BE2C (cell line): ENCODE measurements at regions not wholly inside any gene's neighbourhood (a gene's known extent, or its start where the extent isn't known, plus 50 kb on each side); places are given as distances from the start of the nearest gene placed in this dataset.

Experiments
- DNase-seq: peaks from one replicate; pipeline ENCODE4 v3.0.0-alpha.2; 2020
- H3K27me3 ChIP-seq: fragments of 250-450 bp; sonication (Bioruptor Pico); 2 replicates; pipeline ENCODE4 v1.5.1; 2020; ENCODE audit warnings: mild to moderate bottlenecking
- H3K36me3 ChIP-seq: fragments of 250-450 bp; sonication (Bioruptor Pico); 2 replicates; pipeline ENCODE4 v1.5.1; 2020; ENCODE audit warnings: mild to moderate bottlenecking
- H3K4me1 ChIP-seq: fragments of 250-450 bp; sonication (Bioruptor Pico); 2 replicates; pipeline ENCODE4 v1.5.1; 2020
- H3K4me3 ChIP-seq: 2 replicates; pipeline ENCODE4 v1.5.1; 2011; ENCODE audit warnings: low read depth, low read length
- H3K9me3 ChIP-seq: fragments of 250-450 bp; sonication (Bioruptor Pico); 2 replicates; pipeline ENCODE4 v1.5.1; 2020
- CTCF ChIP-seq: IDR thresholded peaks from 2 replicates; pipeline ENCODE4 v1.5.1; 2012; ENCODE audit warnings: mild to moderate bottlenecking, low read depth, low read length

- H3K9me3 ChIP-seq, result no peaks in the 10 kb centered on the region
- DNase-seq, result no peak
- no peaks in the 10 kb centered on the region for H3K27me3 ChIP-seq
- TF ChIP-seq CTCF, result no peak
- no peak overlapping the region for H3K4me3 ChIP-seq
- no peaks in the 10 kb centered on the region for H3K36me3 ChIP-seq
- peaks cover 16% of the 10 kb centered on the region; the same call in 1 of the 2 replicates for H3K4me1 ChIP-seq
These were observed 433.2 kb upstream of the MGMT start for GRCh38 chr10:129033790-129034272.

- Histone ChIP-seq H3K4me1 (peaks cover 16% of the 10 kb centered on the region; the same call in 1 of the 2 replicates), H3K4me3 (no peak overlapping the region), H3K9me3 (no peaks in the 10 kb centered on the region), H3K27me3 (no peaks in the 10 kb centered on the region), H3K36me3 (no peaks in the 10 kb centered on the region)
- no peak for DNase-seq
- TF ChIP-seq CTCF, result no peak
These were observed 431.8 kb upstream of the MGMT start for GRCh38 chr10:129035052-129035827.

- H3K9me3 ChIP-seq, result no peaks in the 10 kb centered on the region
- TF ChIP-seq CTCF, result no peak
- H3K4me1 ChIP-seq, result 0 out of 2 replicates have a peak, but pooled peaks cover 5% of the 10 kb centered on the region
- no peaks in the 10 kb centered on the region for H3K36me3 ChIP-seq
- H3K27me3 ChIP-seq, result no peaks in the 10 kb centered on the region
- H3K4me3 ChIP-seq, result no peak overlapping the region
- DNase-seq, result no peak
These were observed 428.5 kb upstream of the MGMT start for GRCh38 chr10:129038522-129038921.

GRCh38 chr10:129039406-129040370 lies 427.4 kb upstream of the MGMT start:
- no peak for TF ChIP-seq CTCF
- no peak for DNase-seq
- H3K27me3 ChIP-seq, result no peaks in the 10 kb centered on the region
- 0 out of 2 replicates have a peak, but pooled peaks cover 5% of the 10 kb centered on the region for H3K4me1 ChIP-seq
- no peaks in the 10 kb centered on the region for H3K9me3 ChIP-seq
- H3K36me3 ChIP-seq, result no peaks in the 10 kb centered on the region
- no peak overlapping the region for H3K4me3 ChIP-seq

GRCh38 chr10:129040377-129040776 lies 426.7 kb upstream of the MGMT start:
- no peaks in the 10 kb centered on the region for H3K9me3 ChIP-seq
- DNase-seq, result no peak
- 0 out of 2 replicates have a peak, but pooled peaks cover 5% of the 10 kb centered on the region for H3K4me1 ChIP-seq
- no peaks in the 10 kb centered on the region for H3K27me3 ChIP-seq
- no peak for TF ChIP-seq CTCF
- no peaks in the 10 kb centered on the region for H3K36me3 ChIP-seq
- no peak overlapping the region for H3K4me3 ChIP-seq
